A673 (cell line): ENCODE measurements at regions not wholly inside any gene's neighbourhood (a gene's known extent, or its start where the extent isn't known, plus 50 kb on each side); places are given as distances from the start of the nearest gene placed in this dataset.

Experiments used
- EZH2 ChIP-seq: fragments of 200-600 bp; sonication (generic); IDR thresholded peaks from 2 replicates; pipeline ENCODE4 v1.6.1; 2017; ENCODE audit warnings: borderline replicate concordance, low read depth, mild to moderate bottlenecking, mixed read lengths, antibody characterized with exemption, low read length; ENCODE audit not compliant: poor library complexity, severe bottlenecking
- TF ChIP-seq, protein P1 (sequence below): fragments of 300-800, 200-600 bp; sonication (generic); conservative IDR thresholded peaks from 2 replicates; pipeline ENCODE4 v1.5.1; 2017; ENCODE audit warnings: low read depth, mild to moderate bottlenecking, antibody characterized with exemption, low read length, moderate library complexity, mixed read lengths

DNA sequence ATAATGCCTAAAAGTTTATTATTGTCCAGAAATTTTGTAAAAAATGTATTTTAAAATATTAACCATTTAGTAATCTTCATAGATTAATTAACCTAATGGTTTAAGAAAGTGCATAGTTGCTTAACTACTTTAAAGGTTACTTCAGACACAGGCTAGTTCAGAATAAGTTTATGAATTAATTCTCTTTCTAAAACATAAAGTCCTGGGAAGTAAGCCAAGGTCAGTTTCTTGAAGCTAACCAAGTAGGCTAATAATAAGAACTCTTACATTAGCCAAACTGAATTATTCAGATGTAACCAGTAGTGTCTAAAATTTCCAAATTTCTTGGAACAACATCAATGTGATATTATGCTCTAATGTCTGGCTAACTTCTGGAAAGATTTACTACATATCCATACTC, 790.4 kb downstream of the NCAM2 start:
- TF ChIP-seq, protein P1, sequence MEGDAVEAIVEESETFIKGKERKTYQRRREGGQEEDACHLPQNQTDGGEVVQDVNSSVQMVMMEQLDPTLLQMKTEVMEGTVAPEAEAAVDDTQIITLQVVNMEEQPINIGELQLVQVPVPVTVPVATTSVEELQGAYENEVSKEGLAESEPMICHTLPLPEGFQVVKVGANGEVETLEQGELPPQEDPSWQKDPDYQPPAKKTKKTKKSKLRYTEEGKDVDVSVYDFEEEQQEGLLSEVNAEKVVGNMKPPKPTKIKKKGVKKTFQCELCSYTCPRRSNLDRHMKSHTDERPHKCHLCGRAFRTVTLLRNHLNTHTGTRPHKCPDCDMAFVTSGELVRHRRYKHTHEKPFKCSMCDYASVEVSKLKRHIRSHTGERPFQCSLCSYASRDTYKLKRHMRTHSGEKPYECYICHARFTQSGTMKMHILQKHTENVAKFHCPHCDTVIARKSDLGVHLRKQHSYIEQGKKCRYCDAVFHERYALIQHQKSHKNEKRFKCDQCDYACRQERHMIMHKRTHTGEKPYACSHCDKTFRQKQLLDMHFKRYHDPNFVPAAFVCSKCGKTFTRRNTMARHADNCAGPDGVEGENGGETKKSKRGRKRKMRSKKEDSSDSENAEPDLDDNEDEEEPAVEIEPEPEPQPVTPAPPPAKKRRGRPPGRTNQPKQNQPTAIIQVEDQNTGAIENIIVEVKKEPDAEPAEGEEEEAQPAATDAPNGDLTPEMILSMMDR = no peak
- TF ChIP-seq EZH2 = no peak
